Naive thymus-derived CD8-positive, alpha-beta T cell (primary cell): ENCODE measurements at regions not wholly inside any gene's neighbourhood (a gene's known extent, or its start where the extent isn't known, plus 50 kb on each side); places are given as distances from the start of the nearest gene placed in this dataset.

Experiments used
- ATAC-seq, 2 donors: fragments of 150-1000 bp; cut with Tn5 transposase in 1 of 2; sonication (Bioruptor Pico), chemical (Tn5 transposase) in 1 of 2; 1 replicate in 1 of 2; 2 replicates in 1 of 2; pipeline ENCODE4 v1.10.0; 2021; ENCODE audit warnings: mild to moderate bottlenecking in 2 of 2, moderate library complexity in 2 of 2
- POLR2A ChIA-PET: fragments of 350-600 bp; sonication (Branson Sonifier 250); formaldehyde crosslinking; loops from one replicate; lab custom pipeline; 2021; ENCODE audit warnings: antibody characterized with exemption; lab: Charles Lee
- DNase-seq, 10 donors: peaks; one replicate each; pipeline versions ENCODE4 v3.0.0 to v3.0.0-alpha.2; 2020 to 2022
- H3K27ac Mint-ChIP-seq, 10 donors: one replicate each; pipeline ENCODE4 v1.8.0; 2020 to 2022; ENCODE audit warnings: mild to moderate bottlenecking in 10 of 10, mixed read lengths in 10 of 10, moderate library complexity in 4 of 10, inconsistent platforms in 1 of 10
- H3K27me3 Mint-ChIP-seq, 5 donors: one replicate each; pipeline ENCODE4 v1.8.0; 2021 to 2022; ENCODE audit warnings: mixed read lengths in 5 of 5
- H3K36me3 Mint-ChIP-seq, 3 donors: one replicate each; pipeline ENCODE4 v1.8.0; 2020 to 2022; ENCODE audit warnings: mixed read lengths in 3 of 3, mild to moderate bottlenecking in 2 of 3, inconsistent platforms in 1 of 3
- H3K4me1 Mint-ChIP-seq, 4 donors: one replicate each; pipeline ENCODE4 v1.8.0; 2021 to 2022; ENCODE audit warnings: mixed read lengths in 4 of 4
- H3K4me3 Mint-ChIP-seq, 10 donors: one replicate each; pipeline ENCODE4 v1.8.0; 2020 to 2022; ENCODE audit warnings: mild to moderate bottlenecking in 10 of 10, mixed read lengths in 10 of 10, moderate library complexity in 6 of 10, inconsistent platforms in 1 of 10
- H3K9me3 Mint-ChIP-seq, 9 donors: one replicate each; pipeline ENCODE4 v1.8.0; 2020 to 2022; ENCODE audit warnings: mixed read lengths in 9 of 9, mild to moderate bottlenecking in 3 of 9, inconsistent platforms in 1 of 9, moderate library complexity in 1 of 9

- no peaks in the 10 kb centered on the region for H3K4me1 Mint-ChIP-seq
- DNase-seq, result no peak
- H3K9me3 Mint-ChIP-seq, result peaks cover 0 to 11% (median 2%) of the 10 kb centered on the region in 9 donors
- no peaks in the 10 kb centered on the region for H3K36me3 Mint-ChIP-seq
- no peak for ATAC-seq
- POLR2A ChIA-PET, result no interaction called here
- no peaks in the 10 kb centered on the region for H3K27me3 Mint-ChIP-seq
- H3K4me3 Mint-ChIP-seq, result no peak overlapping the region
- no peak overlapping the region for H3K27ac Mint-ChIP-seq
Measured at GRCh38 chr12:71071536-71072097, 86.2 kb downstream of the TSPAN8 start.

DNA sequence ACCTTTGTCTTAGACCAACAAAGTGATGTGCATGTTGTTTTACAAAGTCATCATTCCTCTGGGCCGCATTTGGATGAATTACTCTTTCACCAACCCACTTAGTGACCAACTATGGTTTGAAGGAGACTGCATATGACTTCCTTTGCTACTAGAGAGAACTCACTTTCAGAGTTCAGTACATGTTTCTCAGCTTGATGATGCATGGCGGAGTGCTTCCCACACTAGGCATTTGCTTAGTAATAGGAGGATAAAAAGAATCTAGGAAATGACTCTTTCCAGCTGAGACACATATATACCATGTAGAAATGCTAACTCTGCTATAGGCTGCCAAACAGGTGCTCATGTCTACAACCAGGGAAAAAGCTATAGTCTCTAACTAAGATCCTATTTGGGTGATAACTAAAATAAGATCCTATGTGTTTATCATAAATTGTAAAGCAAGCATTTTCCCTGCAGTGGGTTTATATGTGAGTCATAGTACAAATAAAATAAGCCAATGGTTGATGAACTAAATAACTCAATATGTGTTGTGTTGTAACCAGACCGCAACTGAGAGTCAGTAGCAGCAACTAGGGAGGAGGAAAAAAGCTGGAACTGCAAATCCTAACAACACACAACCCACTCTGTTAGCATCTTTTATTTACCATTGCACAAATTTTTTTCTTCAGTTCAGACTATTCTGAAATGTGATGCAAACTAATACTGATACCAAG is 87.2 kb downstream of the TSPAN8 start:
- Mint-ChIP-seq H3K27me3 (no peaks in the 10 kb centered on the region), H3K4me1 (no peaks in the 10 kb centered on the region), H3K27ac (no peak overlapping the region), H3K36me3 (no peaks in the 10 kb centered on the region), H3K4me3 (no peak overlapping the region), H3K9me3 (peaks cover 0 to 11% (median 2%) of the 10 kb centered on the region in 9 donors)
- POLR2A ChIA-PET, result no interaction called here
- no peak for DNase-seq
- no peak for ATAC-seq

DNA sequence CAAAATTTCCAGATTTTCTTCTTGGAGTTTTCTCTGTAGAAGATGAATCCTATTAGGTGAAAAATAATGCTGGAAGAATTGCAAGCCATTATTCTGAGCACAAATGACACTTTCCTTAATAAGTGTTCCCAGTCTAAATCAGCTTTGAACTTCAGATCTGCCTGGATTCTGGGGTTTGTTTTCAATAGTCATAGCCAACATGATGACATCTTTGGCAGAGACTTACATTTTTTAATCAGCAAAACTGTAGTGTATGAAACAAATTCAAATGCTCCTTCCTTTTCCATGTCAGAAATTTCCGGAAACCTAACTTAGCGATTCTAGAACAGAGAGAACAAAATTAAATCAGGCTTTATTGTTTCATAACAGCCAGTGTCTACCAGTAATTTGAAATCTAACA is 88.5 kb downstream of the TSPAN8 start:
- Mint-ChIP-seq H3K27me3 (no peaks in the 10 kb centered on the region), H3K4me1 (no peaks in the 10 kb centered on the region), H3K36me3 (no peaks in the 10 kb centered on the region), H3K9me3 (peaks cover 0 to 11% (median 0%) of the 10 kb centered on the region in 9 donors), H3K4me3 (no peak overlapping the region), H3K27ac (no peak overlapping the region)
- POLR2A ChIA-PET, result no interaction called here
- no peak for ATAC-seq
- DNase-seq, result no peak

- Mint-ChIP-seq H3K27me3 (no peaks in the 10 kb centered on the region), H3K36me3 (no peaks in the 10 kb centered on the region), H3K4me3 (no peak overlapping the region), H3K27ac (no peak overlapping the region), H3K9me3 (peaks cover 0 to 8% (median 0%) of the 10 kb centered on the region in 9 donors), H3K4me1 (no peaks in the 10 kb centered on the region)
- POLR2A ChIA-PET, result no interaction called here
- no peak for DNase-seq
- ATAC-seq, result no peak
Measured at GRCh38 chr12:71063087-71063486, 94.7 kb downstream of the TSPAN8 start.

DNA sequence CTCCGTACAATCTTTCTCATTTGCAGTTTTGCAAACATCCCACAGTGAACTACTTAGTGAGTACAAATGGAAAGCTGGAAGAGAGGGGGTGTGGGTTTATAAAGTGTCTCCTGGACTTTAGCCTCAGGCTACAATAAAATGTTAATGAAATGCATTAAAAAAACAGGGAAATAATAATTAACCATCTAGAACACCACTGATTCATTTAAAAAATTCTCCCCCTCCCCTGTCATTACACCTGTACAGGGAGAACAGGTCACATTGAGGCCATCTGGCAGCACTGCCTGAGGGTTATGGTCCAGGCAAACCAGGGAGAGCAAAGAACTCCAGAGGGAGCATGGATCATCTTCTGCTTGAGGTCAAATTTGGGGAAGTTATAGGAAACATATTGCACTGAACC is 96.3 kb downstream of the TSPAN8 start:
- H3K4me1 Mint-ChIP-seq, result no peaks in the 10 kb centered on the region
- H3K4me3 Mint-ChIP-seq, result no peak overlapping the region
- H3K36me3 Mint-ChIP-seq, result no peaks in the 10 kb centered on the region
- H3K9me3 Mint-ChIP-seq, result peaks cover 0 to 8% (median 0%) of the 10 kb centered on the region in 9 donors
- POLR2A ChIA-PET, result no interaction called here
- ATAC-seq (no peak), DNase-seq (no peak)
- H3K27me3 Mint-ChIP-seq, result no peaks in the 10 kb centered on the region
- H3K27ac Mint-ChIP-seq, result no peak overlapping the region

DNA sequence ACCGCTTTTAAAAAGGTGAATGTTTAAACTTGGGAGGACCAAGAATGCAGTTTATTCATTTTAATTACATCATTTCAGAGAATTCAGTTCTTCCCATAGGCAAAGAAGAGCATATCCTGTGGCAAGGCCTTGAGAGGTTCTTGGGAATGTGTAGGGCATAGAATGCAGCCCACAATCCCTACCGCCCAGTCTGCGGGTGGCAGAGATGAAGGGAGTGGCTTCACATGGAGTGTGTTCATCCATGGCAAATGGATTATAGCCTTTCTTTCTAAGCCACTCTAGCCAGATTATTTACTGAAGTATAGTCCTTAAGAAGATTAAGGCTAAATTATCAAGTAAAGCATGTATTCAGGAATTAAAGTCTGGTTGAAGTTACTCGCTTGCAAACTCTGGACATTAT is 97.4 kb downstream of the TSPAN8 start:
- H3K36me3 Mint-ChIP-seq, result no peaks in the 10 kb centered on the region
- H3K4me3 Mint-ChIP-seq, result no peak overlapping the region
- peaks cover 0 to 1% (median 0%) of the 10 kb centered on the region in 5 donors for H3K27me3 Mint-ChIP-seq
- ATAC-seq, result no peak
- DNase-seq, result no peak
- peaks cover 0 to 8% (median 0%) of the 10 kb centered on the region in 9 donors for H3K9me3 Mint-ChIP-seq
- H3K4me1 Mint-ChIP-seq, result no peaks in the 10 kb centered on the region
- POLR2A ChIA-PET, result no interaction called here
- H3K27ac Mint-ChIP-seq, result no peak overlapping the region

DNA sequence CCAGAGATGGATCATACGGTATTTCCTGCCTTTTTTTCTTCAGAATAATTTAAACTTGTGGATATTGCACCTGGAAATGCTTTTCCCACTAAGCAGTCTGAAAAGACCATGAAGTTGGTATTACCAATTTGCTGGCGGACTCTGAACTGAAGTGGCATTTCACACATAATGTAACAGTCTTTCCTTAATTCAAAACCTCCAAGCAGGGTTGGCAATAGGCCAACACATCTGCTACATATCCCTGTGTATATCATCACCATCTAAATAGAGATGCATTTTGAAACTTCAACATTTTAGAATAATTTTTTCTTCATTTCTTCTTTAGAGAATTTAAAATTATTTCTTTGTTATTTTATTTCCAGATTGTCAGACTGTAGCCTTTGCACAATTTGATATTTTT is 100.5 kb downstream of the TSPAN8 start:
- DNase-seq (no peak), ATAC-seq (no peak)
- no peak overlapping the region for H3K4me3 Mint-ChIP-seq
- no peaks in the 10 kb centered on the region for H3K4me1 Mint-ChIP-seq
- no peaks in the 10 kb centered on the region for H3K36me3 Mint-ChIP-seq
- POLR2A ChIA-PET, result no interaction called here
- H3K9me3 Mint-ChIP-seq, result peaks cover 0 to 5% (median 0%) of the 10 kb centered on the region in 9 donors
- peaks cover 0 to 1% (median 0%) of the 10 kb centered on the region in 5 donors for H3K27me3 Mint-ChIP-seq
- H3K27ac Mint-ChIP-seq, result no peak overlapping the region

DNA sequence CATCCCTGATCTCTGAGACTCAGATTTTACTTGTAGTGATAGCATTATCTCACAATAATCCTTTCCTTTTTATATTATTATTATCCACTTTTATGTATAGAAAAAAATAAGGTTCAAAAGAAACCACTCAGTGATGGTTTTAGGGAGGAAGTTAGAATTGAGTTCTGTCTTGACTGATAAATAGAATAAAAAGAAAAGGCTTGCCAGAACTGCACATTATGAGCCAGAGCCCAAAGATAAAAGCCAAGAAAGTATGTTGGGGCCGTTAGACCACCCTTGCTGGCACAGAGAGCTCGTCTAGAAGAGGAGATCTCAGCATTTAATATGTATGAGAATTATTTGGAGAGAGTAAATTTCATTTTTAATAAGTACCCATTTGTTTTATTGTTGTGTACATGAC is 103.2 kb downstream of the TSPAN8 start:
- Mint-ChIP-seq H3K9me3 (peaks cover 0 to 5% (median 0%) of the 10 kb centered on the region in 9 donors), H3K4me3 (no peak overlapping the region), H3K27ac (no peak overlapping the region), H3K4me1 (no peaks in the 10 kb centered on the region), H3K27me3 (peaks cover 0 to 8% (median 0%) of the 10 kb centered on the region in 5 donors), H3K36me3 (no peaks in the 10 kb centered on the region)
- POLR2A ChIA-PET, result no interaction called here
- DNase-seq (no peak), ATAC-seq (no peak)

GRCh38 chr12:71046215-71046614 is 111.6 kb downstream of the TSPAN8 start:
- POLR2A ChIA-PET, result no interaction called here
- Mint-ChIP-seq H3K9me3 (peaks cover 0 to 16% (median 2%) of the 10 kb centered on the region in 9 donors), H3K27me3 (peaks cover 0 to 8% (median 0%) of the 10 kb centered on the region in 5 donors), H3K4me1 (no peaks in the 10 kb centered on the region), H3K27ac (no peak overlapping the region), H3K36me3 (no peaks in the 10 kb centered on the region), H3K4me3 (no peak overlapping the region)
- ATAC-seq (no peak), DNase-seq (no peak)

DNA sequence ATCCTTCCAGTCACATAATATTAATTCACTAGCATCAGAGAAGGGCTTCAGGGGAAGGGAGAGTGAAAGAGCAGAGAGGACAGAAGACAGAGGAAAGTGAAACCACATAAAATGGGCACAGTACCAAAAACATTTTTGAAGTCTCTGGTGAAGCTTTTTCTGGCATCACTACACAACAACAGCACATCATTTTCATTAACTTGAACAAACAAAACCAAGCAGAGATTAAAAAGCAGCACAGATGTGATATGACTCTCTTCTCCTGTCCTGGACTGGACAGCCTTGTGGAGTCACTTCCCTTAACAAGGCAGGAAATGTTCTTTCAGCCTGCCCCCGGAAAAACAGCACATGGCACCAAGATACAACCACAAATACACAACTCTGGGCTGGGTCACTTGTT is 112.0 kb downstream of the TSPAN8 start:
- Mint-ChIP-seq H3K4me3 (no peak overlapping the region), H3K4me1 (no peaks in the 10 kb centered on the region), H3K27me3 (peaks cover 0 to 8% (median 0%) of the 10 kb centered on the region in 5 donors), H3K36me3 (no peaks in the 10 kb centered on the region), H3K9me3 (peaks cover 0 to 16% (median 2%) of the 10 kb centered on the region in 9 donors), H3K27ac (no peak overlapping the region)
- no peak for ATAC-seq
- DNase-seq, result no peak
- POLR2A ChIA-PET, result no interaction called here

- peaks cover 0 to 4% (median 0%) of the 10 kb centered on the region in 5 donors for H3K27me3 Mint-ChIP-seq
- no peaks in the 10 kb centered on the region for H3K36me3 Mint-ChIP-seq
- peaks cover 0 to 22% (median 2%) of the 10 kb centered on the region in 9 donors for H3K9me3 Mint-ChIP-seq
- POLR2A ChIA-PET, result no interaction called here
- H3K4me3 Mint-ChIP-seq, result no peak overlapping the region
- H3K4me1 Mint-ChIP-seq, result no peaks in the 10 kb centered on the region
- H3K27ac Mint-ChIP-seq, result no peak overlapping the region
- DNase-seq (no peak), ATAC-seq (no peak)
Measured at GRCh38 chr12:71041476-71041875, 116.3 kb downstream of the TSPAN8 start.

GRCh38 chr12:71038960-71039359 is 118.4 kb upstream of the PTPRR start:
- H3K36me3 Mint-ChIP-seq, result no peaks in the 10 kb centered on the region
- ATAC-seq (no peak), DNase-seq (no peak)
- POLR2A ChIA-PET, result no interaction called here
- no peak overlapping the region for H3K27ac Mint-ChIP-seq
- H3K4me1 Mint-ChIP-seq, result no peaks in the 10 kb centered on the region
- H3K4me3 Mint-ChIP-seq, result no peak overlapping the region
- H3K27me3 Mint-ChIP-seq, result peaks cover 0 to under 1% (median 0%) of the 10 kb centered on the region in 5 donors
- peaks cover 0 to 22% (median 0%) of the 10 kb centered on the region in 9 donors for H3K9me3 Mint-ChIP-seq

DNA sequence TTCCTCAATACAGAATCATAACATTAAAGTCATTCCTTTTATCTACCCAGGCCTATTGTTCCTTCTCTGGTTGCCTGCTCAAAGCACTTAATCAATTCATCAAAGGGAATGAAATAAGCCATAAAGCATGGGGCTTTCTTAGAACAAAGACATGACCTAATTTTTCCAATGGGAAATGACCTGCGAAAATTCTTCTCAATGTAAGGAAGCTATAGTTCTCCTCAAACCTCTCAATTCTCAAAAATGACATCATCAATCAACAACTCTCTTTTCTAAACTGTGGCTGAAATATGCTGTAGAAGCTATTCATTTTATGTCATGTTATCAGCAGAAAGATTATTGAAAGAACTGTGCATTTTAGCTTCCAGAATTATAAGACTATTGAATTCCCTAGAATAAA is 116.0 kb upstream of the PTPRR start:
- POLR2A ChIA-PET, result no interaction called here
- no peak overlapping the region for H3K4me3 Mint-ChIP-seq
- DNase-seq, result no peak
- ATAC-seq, result no peak
- no peaks in the 10 kb centered on the region for H3K27me3 Mint-ChIP-seq
- peaks cover 0 to 20% (median 0%) of the 10 kb centered on the region in 9 donors for H3K9me3 Mint-ChIP-seq
- H3K36me3 Mint-ChIP-seq, result no peaks in the 10 kb centered on the region
- H3K27ac Mint-ChIP-seq, result no peak overlapping the region
- no peaks in the 10 kb centered on the region for H3K4me1 Mint-ChIP-seq

DNA sequence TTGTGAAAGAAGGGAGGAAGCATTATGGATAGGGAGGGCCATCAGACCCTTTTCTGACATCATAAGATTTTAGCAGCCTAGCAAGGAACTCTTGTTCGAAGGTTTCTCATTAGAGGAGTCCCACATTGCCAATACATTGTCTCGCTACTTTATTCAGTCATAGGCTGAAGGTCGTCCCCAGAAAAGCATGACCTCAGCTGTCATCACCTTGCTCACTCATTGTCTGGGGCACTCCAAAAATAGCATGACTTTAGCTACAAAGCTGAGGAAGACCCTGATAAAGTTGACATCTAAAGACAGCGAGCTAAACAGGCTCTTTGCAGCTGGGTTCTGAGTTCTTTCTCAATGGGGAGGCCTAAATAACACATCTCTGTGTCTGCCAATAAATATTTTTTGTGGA is 112.4 kb upstream of the PTPRR start:
- Mint-ChIP-seq H3K9me3 (peaks cover 0 to under 1% (median 0%) of the 10 kb centered on the region in 9 donors), H3K27ac (no peak overlapping the region), H3K36me3 (no peaks in the 10 kb centered on the region), H3K27me3 (no peaks in the 10 kb centered on the region), H3K4me1 (no peaks in the 10 kb centered on the region), H3K4me3 (no peak overlapping the region)
- POLR2A ChIA-PET, result no interaction called here
- ATAC-seq (no peak), DNase-seq (no peak)
